ENCODE measurements at regions not wholly inside any gene's neighbourhood (a gene's known extent, or its start where the extent isn't known, plus 50 kb on each side); places are given as distances from the start of the nearest gene placed in this dataset.

DNA sequence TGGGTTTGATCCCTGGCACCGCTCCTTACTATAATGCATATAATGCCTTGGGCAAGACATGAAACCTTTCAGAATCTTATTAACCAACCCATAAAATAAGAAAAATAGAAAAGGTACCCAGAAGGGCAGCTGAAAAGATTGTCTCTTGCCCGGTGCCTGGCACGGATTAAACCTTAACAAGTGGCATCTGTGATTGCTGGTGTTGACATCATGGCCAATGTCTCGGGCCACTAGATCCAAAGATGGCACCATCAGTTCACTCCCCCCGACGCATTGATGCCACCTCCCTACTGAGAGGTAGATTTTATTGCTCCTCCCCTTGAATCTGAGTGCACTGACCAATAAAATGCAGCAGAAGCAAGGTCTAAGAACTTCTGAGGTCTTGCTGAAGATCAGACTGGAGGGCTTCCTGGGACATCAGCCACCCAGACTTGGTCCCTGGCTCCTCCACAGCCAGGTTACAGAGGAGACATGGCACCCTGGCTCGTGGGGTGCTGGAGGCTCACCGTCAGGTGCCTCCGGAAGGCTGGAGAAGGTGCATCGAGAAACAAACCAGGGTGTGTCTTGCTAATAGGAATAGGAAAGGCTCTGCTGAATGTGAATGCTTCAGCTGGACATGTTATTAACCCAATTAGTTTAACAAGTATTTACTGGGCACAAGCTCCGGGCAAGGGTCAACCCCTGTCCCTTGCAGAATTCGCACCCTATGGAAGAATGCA lies 80.0 kb upstream of the COL5A1 start:
- WGBS, 2 experiments (ENCODE audit: insufficient coverage in 1 of 2, insufficient read length in 1 of 2), result 86 to 91% methylated on average over 9 to 12 of the region's 12 CpGs
- H3K36me3 Mint-ChIP-seq (ENCODE audit: low read depth), result no peaks in the 10 kb centered on the region
- Histone ChIP-seq H3K36me3 (ENCODE audit: control insufficient read depth, insufficient read depth, low read length) (no peaks in the 10 kb centered on the region), H3K27me3 (ENCODE audit: control insufficient read depth, insufficient read depth, low read length, poor library complexity, severe bottlenecking) (no peaks in the 10 kb centered on the region), H3K4me1 (ENCODE audit: control insufficient read depth, insufficient read depth, low read length) (no peaks in the 10 kb centered on the region), H3K9ac (ENCODE audit: extremely low read depth, low read length, poor library complexity, severe bottlenecking) (no peak overlapping the region), H3K9me3 (ENCODE audit: control insufficient read depth, low read length) (no peaks in the 10 kb centered on the region), H3K27ac (ENCODE audit: low read depth, low read length) (no peak overlapping the region), H3K4me3 (ENCODE audit: low read length) (no peak overlapping the region)
- DNase-seq, result peak; percentile 9
- no peak overlapping the region for H3K27ac Mint-ChIP-seq
- no peak overlapping the region for H3K4me3 Mint-ChIP-seq
- H3K9me3 Mint-ChIP-seq, result peaks cover 13% of the 10 kb centered on the region
- no peak for TF ChIP-seq CTCF (conservative IDR thresholded peaks at IDR 0.05)
- H3K27me3 Mint-ChIP-seq (ENCODE audit: insufficient read depth), result no peaks in the 10 kb centered on the region
- no peaks in the 10 kb centered on the region for H3K4me1 Mint-ChIP-seq

- no peak overlapping the region for H3K4me3 ChIP-seq (ENCODE audit: low read length)
- Mint-ChIP-seq H3K27me3 (ENCODE audit: insufficient read depth) (peaks cover 3% of the 10 kb centered on the region), H3K4me3 (no peak overlapping the region), H3K4me1 (no peaks in the 10 kb centered on the region), H3K27ac (no peak overlapping the region), H3K36me3 (ENCODE audit: low read depth) (no peaks in the 10 kb centered on the region), H3K9me3 (peaks cover 13% of the 10 kb centered on the region)
- TF ChIP-seq CTCF (conservative IDR thresholded peaks at IDR 0.05), result no peak
- H3K36me3 ChIP-seq (ENCODE audit: control insufficient read depth, insufficient read depth, low read length), result no peaks in the 10 kb centered on the region
- peak; percentile 20 for DNase-seq
- no peaks in the 10 kb centered on the region for H3K9me3 ChIP-seq (ENCODE audit: control insufficient read depth, low read length)
- no peak overlapping the region for H3K9ac ChIP-seq (ENCODE audit: extremely low read depth, low read length, poor library complexity, severe bottlenecking)
- H3K4me1 ChIP-seq (ENCODE audit: control insufficient read depth, insufficient read depth, low read length), result no peaks in the 10 kb centered on the region
- H3K27me3 ChIP-seq (ENCODE audit: control insufficient read depth, insufficient read depth, low read length, poor library complexity, severe bottlenecking), result no peaks in the 10 kb centered on the region
- H3K27ac ChIP-seq (ENCODE audit: low read depth, low read length), result no peak overlapping the region
- 86 to 91% methylated on average over 5 of the region's 5 CpGs for WGBS, 2 experiments (ENCODE audit: insufficient coverage in 1 of 2, insufficient read length in 1 of 2)
Observed at GRCh38 chr9:134562146-134562849, 79.3 kb upstream of the COL5A1 start.

GRCh38 chr9:134563397-134563796 lies 78.2 kb upstream of the COL5A1 start:
- Histone ChIP-seq H3K27me3 (ENCODE audit: control insufficient read depth, insufficient read depth, low read length, poor library complexity, severe bottlenecking) (no peaks in the 10 kb centered on the region), H3K27ac (ENCODE audit: low read depth, low read length) (no peak overlapping the region), H3K36me3 (ENCODE audit: control insufficient read depth, insufficient read depth, low read length) (no peaks in the 10 kb centered on the region), H3K9ac (ENCODE audit: extremely low read depth, low read length, poor library complexity, severe bottlenecking) (no peak overlapping the region), H3K4me1 (ENCODE audit: control insufficient read depth, insufficient read depth, low read length) (no peaks in the 10 kb centered on the region), H3K9me3 (ENCODE audit: control insufficient read depth, low read length) (no peaks in the 10 kb centered on the region), H3K4me3 (ENCODE audit: low read length) (no peak overlapping the region)
- peaks cover 13% of the 10 kb centered on the region for H3K9me3 Mint-ChIP-seq
- no peak overlapping the region for H3K27ac Mint-ChIP-seq
- 85 to 92% methylated on average over 2 to 4 of the region's 4 CpGs for WGBS, 2 experiments (ENCODE audit: insufficient coverage in 1 of 2, insufficient read length in 1 of 2)
- H3K27me3 Mint-ChIP-seq (ENCODE audit: insufficient read depth), result peaks cover 3% of the 10 kb centered on the region
- DNase-seq, result peak; percentile 1
- no peaks in the 10 kb centered on the region for H3K4me1 Mint-ChIP-seq
- H3K4me3 Mint-ChIP-seq, result no peak overlapping the region
- no peak for TF ChIP-seq CTCF (conservative IDR thresholded peaks at IDR 0.05)
- no peaks in the 10 kb centered on the region for H3K36me3 Mint-ChIP-seq (ENCODE audit: low read depth)

All from endodermal cell (in vitro differentiated cells).